HK-2 (cell line): ENCODE measurements at regions not wholly inside any gene's neighbourhood (a gene's known extent, or its start where the extent isn't known, plus 50 kb on each side); places are given as distances from the start of the nearest gene placed in this dataset.

Experiments
- DNase-seq: peaks from one replicate; pipeline ENCODE4 v3.0.0-alpha.2; 2018; ENCODE audit not compliant: unreplicated experiment

DNA sequence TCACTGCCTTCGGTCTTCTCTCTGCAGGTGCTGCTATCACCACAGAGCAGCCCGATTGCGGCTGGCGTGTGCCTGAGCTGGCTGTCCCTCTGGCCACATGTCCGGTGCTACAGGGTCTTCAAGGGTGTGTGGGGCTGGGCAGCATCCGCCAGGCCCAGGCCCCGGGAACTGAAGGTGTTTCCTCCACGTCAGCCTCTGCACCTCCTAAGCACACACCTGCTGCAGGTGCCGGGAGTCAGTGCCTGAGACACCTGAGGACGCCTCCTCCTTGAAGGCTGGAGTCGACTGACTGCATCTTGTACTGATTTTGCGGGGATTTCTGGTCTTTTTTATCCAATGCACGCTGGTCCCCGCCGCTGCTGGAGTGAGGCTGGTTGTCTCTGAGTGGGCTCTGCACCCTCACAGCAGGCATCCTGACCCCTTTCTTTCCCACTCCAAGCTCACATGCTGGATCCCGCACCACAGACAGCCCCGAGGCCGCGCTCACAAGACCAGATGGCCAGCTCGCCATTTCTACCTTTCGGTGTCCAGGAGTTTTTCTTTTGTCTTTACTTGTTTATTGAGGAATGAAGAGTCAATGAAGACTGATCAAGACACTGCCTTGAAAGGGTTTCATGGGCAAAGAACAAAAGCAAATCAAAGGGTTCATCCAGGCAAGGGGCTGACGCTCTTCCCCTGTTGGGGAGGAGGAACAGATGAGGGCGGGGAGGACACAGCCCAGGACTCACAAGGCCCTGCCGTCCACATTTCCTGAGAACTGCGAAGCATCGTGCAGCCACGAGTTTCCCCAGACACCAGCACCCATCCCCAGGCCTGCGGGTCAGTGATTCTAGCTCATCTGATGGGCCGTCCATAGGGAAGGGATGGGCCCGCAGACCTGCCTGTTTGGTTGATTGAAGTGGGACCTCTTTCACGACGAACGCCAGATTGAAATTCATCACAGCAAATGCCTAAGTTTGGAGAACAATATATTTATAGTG, 203.8 kb upstream of the SOX1 start:
- DNase-seq: no peak

GRCh38 chr13:111864566-111864965, 202.4 kb upstream of the SOX1 start:
- DNase-seq: no peak

GRCh38 chr13:111865046-111865445, 201.9 kb upstream of the SOX1 start:
- no peak for DNase-seq

GRCh38 chr13:111865826-111866225, 201.1 kb upstream of the SOX1 start:
- DNase-seq: no peak

- no peak for DNase-seq
Observed at GRCh38 chr13:111866731-111867245, 200.2 kb upstream of the SOX1 start.

DNA sequence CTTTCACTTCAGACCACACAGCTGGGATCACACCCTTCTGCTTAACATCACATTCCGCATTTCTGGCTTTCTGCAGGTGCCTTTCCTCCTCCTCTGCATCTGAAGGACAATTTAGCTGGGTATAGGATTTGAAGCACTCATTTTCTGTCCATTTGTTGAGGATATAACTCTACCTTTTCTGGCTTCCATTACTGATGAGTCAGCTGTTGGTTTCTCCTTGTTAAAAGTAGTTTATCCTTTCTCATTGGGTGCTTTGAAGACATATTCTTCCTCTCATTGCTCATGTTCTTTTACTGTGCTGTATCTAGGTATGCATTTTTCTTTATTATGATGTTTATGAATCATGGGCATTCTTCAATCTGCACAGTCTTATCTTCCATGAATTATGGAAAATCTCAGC, 199.3 kb upstream of the SOX1 start:
- no peak for DNase-seq

DNA sequence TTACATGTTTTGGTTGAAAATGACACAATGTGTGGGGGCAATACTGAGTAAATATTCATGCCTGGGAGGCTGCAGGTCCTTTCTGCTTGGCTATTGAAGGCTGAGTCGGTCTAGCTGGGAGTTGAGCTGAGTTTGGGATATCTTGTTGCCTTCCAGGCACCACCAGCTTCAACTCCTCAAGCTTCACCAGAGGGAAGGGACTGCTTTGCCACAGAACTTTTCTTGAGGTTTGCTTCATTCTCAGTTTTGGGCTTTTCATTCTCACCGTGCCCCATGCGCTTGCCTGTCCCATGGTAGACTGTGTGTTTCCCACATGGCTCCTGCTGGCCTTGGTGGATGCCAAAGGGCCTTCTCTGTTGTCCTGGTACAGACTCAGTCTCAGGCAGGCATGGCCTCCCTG, 198.2 kb upstream of the SOX1 start:
- DNase-seq: no peak

GRCh38 chr13:111872475-111873150, 194.3 kb upstream of the SOX1 start:
- DNase-seq: no peak

GRCh38 chr13:111873676-111874178, 193.2 kb upstream of the SOX1 start:
- DNase-seq: no peak

- DNase-seq: no peak
Observed at GRCh38 chr13:111874981-111875380, 192.0 kb upstream of the SOX1 start.

- DNase-seq: no peak
Observed at GRCh38 chr13:111875915-111876314, 191.0 kb upstream of the SOX1 start.

GRCh38 chr13:111876506-111876905, 190.4 kb upstream of the SOX1 start:
- no peak for DNase-seq

DNA sequence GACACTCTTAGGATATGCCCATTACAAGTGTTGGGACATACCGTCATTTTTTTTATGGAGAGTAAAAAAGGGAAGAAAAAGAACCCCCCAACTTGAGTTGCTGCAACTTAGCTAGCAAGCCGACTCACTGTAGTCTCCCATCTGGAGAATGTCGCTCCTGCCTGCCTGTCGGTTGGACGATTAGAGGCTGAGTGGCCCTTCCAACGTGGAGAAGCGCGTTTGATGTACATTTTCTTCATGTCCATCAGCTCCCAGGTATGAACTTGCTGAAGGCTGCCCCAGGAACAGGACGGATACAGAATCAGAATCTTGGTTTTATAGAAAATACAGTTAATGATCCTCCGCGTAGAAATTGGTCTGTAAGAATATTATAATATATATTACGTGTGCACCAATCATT, 189.0 kb upstream of the SOX1 start:
- DNase-seq: no peak

DNA sequence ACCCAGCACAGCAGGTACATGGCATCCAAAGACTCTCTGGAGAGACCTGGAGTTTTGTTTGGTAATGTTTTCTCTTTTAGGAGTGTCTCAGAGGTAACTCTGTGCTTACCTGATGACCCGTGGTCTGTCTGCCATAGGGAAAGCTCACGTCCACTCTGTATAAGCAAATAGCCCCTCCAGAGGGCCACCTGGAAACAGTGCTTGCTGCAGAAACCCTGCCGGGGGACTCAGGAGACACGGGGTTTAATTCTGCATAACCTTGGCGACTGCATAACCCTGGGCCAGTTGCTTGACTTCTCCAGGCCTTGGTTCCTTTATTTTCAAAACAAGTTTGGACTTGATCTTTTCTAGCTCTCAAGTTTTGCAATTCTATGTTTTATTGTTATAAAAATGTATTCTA, 187.2 kb upstream of the SOX1 start:
- DNase-seq: no peak

- no peak for DNase-seq
Observed at GRCh38 chr13:111880185-111880584, 186.8 kb upstream of the SOX1 start.

GRCh38 chr13:111881700-111882099, 185.2 kb upstream of the SOX1 start:
- no peak for DNase-seq

GRCh38 chr13:111882351-111882750, 184.6 kb upstream of the SOX1 start:
- no peak for DNase-seq

GRCh38 chr13:111883571-111884343, 183.2 kb upstream of the SOX1 start:
- DNase-seq: no peak

GRCh38 chr13:111886217-111886945, 180.6 kb upstream of the SOX1 start:
- DNase-seq: no peak

DNA sequence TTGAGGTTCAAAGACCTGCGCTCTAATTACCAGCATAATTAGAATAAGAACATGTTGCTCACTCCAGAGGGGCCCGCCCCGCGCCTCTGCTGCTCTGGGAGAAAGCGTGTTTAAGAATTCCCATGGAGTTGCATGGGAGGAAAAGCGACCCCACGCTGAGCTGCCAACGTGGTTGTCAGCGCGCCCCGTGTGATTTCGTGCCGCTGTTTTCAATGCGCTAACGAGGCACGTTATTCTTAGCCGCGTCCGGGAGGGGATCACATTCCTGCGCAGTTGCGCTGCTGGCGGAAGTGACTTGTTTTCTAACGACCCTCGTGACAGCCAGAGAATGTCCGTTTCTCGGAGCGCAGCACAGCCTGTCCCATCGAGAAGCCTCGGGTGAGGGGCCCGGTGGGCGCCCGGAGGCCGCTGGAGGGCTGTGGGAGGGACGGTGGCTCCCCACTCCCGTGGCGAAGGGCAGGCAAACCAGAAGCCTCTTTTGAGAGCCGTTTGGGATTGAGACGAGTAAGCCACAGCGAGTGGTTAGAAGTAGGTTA, 173.8 kb upstream of the SOX1 start:
- DNase-seq: no peak
